IPS-20b (cell line): ENCODE measurements at regions not wholly inside any gene's neighbourhood (a gene's known extent, or its start where the extent isn't known, plus 50 kb on each side); places are given as distances from the start of the nearest gene placed in this dataset.

ENCODE experiments used
- H3K27ac ChIP-seq: one replicate; pipeline ENCODE4 v1.5.1; 2013; ENCODE audit warnings: low read length
- H3K27me3 ChIP-seq: 2 replicates; pipeline ENCODE4 v1.6.1; 2013; ENCODE audit warnings: mild to moderate bottlenecking, low read length, inconsistent platforms; ENCODE audit not compliant: insufficient read depth
- H3K36me3 ChIP-seq: 2 replicates; pipeline ENCODE4 v1.6.1; 2013; ENCODE audit warnings: low read depth, mild to moderate bottlenecking, inconsistent platforms, low read length, moderate library complexity; ENCODE audit not compliant: insufficient read depth
- H3K4me1 ChIP-seq: 2 replicates; pipeline ENCODE4 v1.6.1; 2013; ENCODE audit warnings: mild to moderate bottlenecking, control low read depth, inconsistent platforms, low read length, moderate library complexity; ENCODE audit not compliant: insufficient read depth
- H3K4me3 ChIP-seq: 2 replicates; pipeline ENCODE4 v1.5.1; 2013; ENCODE audit warnings: mild to moderate bottlenecking, low read length, inconsistent platforms
- H3K9ac ChIP-seq: 2 replicates; pipeline ENCODE4 v1.6.1; 2013; ENCODE audit warnings: low read depth, mild to moderate bottlenecking, inconsistent platforms, low read length, moderate library complexity
- H3K9me3 ChIP-seq: 2 replicates; pipeline ENCODE4 v1.6.1; 2013; ENCODE audit warnings: mild to moderate bottlenecking, low read depth, low read length, inconsistent platforms; ENCODE audit not compliant: insufficient read depth

- H3K9me3 ChIP-seq, result peaks cover 7% of the 10 kb centered on the region; the same call in 1 of the 2 replicates
Measured at GRCh38 chr15:29913528-29914135, 91.4 kb upstream of the TJP1 start.

DNA sequence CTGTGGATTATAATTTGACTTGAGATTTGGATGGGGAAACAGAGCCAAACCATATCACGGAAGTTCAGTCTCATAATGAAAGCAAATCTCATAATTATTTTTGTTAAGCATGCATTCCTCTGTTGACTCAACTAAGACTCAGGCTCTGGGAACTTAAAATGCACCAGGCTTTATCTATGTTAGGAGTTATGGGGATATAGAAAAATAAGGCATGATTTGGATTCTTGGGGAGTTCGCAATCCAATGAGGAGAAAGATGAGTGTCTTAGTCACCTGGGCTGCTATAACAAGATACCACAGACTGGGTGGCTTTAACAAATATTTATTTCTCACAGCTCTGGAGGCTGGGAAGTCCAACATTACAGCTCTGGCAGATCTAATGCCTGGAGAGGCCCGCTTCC, 89.4 kb upstream of the TJP1 start:
- Histone ChIP-seq H3K27ac (no peak overlapping the region), H3K36me3 (no peaks in the 10 kb centered on the region)

More at GRCh38 chr15:29913528-29914135, 91.4 kb upstream of the TJP1 start:
- H3K36me3 ChIP-seq, result no peaks in the 10 kb centered on the region
- H3K27me3 ChIP-seq, result no peaks in the 10 kb centered on the region
- H3K4me1 ChIP-seq, result peaks cover 19% of the 10 kb centered on the region; the same call in 1 of the 2 replicates
- no peak overlapping the region for H3K9ac ChIP-seq
- no peak overlapping the region for H3K27ac ChIP-seq
- H3K4me3 ChIP-seq, result no peak overlapping the region

DNA sequence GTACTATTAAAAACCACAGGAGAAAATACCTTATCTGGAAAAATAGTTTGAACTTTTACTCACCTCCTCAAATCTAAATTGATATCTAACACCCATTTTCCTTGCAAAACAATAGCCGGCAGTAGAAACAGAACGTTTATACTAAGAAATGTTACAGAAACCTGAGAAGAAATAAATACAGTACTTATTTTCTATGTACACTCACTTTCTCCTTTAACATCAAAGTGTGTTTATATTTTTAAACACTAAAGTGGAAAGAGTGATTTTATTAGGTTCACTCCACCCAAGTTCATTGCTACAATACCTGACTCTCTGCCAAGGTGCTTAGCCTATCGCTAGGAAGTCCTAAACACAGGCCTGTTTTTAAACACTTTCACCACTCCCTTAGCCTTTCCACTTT, 87.8 kb upstream of the TJP1 start:
- peaks cover 7% of the 10 kb centered on the region; the same call in 1 of the 2 replicates for H3K9me3 ChIP-seq
- no peak overlapping the region for H3K4me3 ChIP-seq
- no peaks in the 10 kb centered on the region for H3K36me3 ChIP-seq
- no peak overlapping the region for H3K9ac ChIP-seq
- no peaks in the 10 kb centered on the region for H3K27me3 ChIP-seq
- H3K4me1 ChIP-seq, result peaks cover 25% of the 10 kb centered on the region; the same call in 1 of the 2 replicates
- H3K27ac ChIP-seq, result no peak overlapping the region

More for the DNA sequence above, 89.4 kb upstream of the TJP1 start:
- Histone ChIP-seq H3K9me3 (peaks cover 7% of the 10 kb centered on the region; the same call in 1 of the 2 replicates), H3K4me3 (no peak overlapping the region), H3K4me1 (peaks cover 19% of the 10 kb centered on the region; the same call in 1 of the 2 replicates), H3K27me3 (no peaks in the 10 kb centered on the region), H3K9ac (no peak overlapping the region)

GRCh38 chr15:29904757-29905417, 82.6 kb upstream of the TJP1 start:
- no peak overlapping the region for H3K4me3 ChIP-seq
- no peaks in the 10 kb centered on the region for H3K27me3 ChIP-seq
- H3K36me3 ChIP-seq, result no peaks in the 10 kb centered on the region

DNA sequence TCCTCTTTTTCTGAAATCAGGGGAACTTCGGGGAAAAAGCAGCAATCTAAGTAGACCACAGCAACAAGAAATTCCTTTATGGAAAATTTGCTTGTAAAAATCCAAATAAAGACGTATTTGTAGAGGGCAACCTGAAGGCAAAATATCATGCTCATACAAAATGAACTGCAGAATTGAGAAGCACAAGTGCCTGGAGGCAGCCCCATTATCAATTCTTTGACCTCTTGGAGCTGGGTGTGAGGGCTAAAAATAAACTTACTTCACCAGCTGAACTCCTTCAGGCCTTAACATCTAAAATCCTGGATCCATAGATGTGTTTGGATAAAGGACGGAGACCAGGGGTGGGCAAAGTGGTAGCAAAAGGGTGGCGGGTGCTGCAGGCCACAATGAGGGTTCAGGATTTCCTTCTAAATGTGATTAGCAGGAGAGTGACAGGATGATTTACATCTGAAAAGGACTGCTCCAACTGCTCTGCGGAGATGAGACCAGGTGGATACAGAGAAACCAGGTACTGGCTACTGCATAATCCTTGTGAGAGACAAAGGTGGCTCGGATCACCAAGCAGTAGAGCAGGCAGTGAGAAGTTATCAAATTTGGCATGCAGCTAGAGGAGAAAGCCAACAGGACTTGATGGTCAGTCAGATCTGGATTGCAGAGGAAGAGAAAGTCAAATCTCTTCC, 81.7 kb upstream of the TJP1 start:
- Histone ChIP-seq H3K27me3 (no peaks in the 10 kb centered on the region), H3K36me3 (no peaks in the 10 kb centered on the region), H3K9ac (peak overlapping the region; percentile 25; the same call in 1 of the 2 replicates), H3K9me3 (no peaks in the 10 kb centered on the region), H3K4me3 (no peak overlapping the region), H3K27ac (peak overlapping the region; percentile 9), H3K4me1 (peaks cover 20% of the 10 kb centered on the region)

More at GRCh38 chr15:29904757-29905417, 82.6 kb upstream of the TJP1 start:
- Histone ChIP-seq H3K4me1 (peaks cover 20% of the 10 kb centered on the region), H3K9me3 (no peaks in the 10 kb centered on the region), H3K9ac (peak overlapping the region; percentile 4; the same call in 1 of the 2 replicates), H3K27ac (no peak overlapping the region)

DNA sequence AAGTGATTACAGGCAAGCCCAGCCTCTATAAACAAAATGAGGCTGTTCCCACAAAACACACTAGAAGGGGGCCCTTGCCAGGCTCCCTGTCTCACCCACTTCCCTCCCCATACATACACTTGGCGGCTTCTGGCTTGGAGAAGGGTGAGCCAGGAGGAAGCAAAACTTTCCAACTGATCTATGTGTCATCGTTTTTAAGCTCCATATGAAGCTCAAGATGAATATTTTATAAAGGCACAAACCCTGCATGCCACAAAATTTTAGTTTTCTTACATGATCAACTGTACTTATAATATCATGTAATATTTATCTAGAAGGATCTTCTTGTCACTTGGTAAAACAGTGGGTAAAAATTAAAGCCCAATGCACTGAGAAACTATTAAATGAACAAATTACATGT, 80.8 kb upstream of the TJP1 start:
- Histone ChIP-seq H3K4me1 (peaks cover 20% of the 10 kb centered on the region), H3K4me3 (no peak overlapping the region), H3K9me3 (no peaks in the 10 kb centered on the region), H3K36me3 (no peaks in the 10 kb centered on the region), H3K27ac (no peak overlapping the region), H3K27me3 (no peaks in the 10 kb centered on the region), H3K9ac (no peak overlapping the region)

- Histone ChIP-seq H3K9me3 (peaks cover 11% of the 10 kb centered on the region), H3K27ac (no peak overlapping the region), H3K36me3 (no peaks in the 10 kb centered on the region), H3K9ac (no peak overlapping the region), H3K4me3 (no peak overlapping the region), H3K27me3 (no peaks in the 10 kb centered on the region), H3K4me1 (peaks cover 19% of the 10 kb centered on the region)
Measured at GRCh38 chr15:29900237-29901189, 78.2 kb upstream of the TJP1 start.

DNA sequence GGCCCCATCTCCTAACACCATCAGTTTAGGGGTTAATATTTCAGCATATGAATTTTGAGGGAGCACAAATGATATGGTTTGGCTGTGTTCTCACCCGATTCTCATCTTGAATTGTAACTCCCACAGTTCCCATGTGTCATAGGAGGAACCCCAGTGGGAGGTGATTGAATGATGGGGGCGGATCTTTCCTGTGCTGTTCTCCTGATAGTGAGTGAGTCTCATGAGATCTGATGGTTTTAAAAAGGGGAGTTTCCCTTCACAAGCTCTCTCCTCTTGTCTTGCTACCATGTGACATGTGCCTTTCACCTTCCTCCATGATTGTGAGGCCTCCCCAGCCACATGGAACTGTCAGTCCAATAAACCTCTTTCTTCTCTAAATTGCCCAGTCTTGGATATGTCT, 73.8 kb upstream of the TJP1 start:
- no peaks in the 10 kb centered on the region for H3K4me1 ChIP-seq
- peaks cover 11% of the 10 kb centered on the region for H3K9me3 ChIP-seq
- H3K27ac ChIP-seq, result no peak overlapping the region
- H3K4me3 ChIP-seq, result no peak overlapping the region
- H3K36me3 ChIP-seq, result no peaks in the 10 kb centered on the region
- H3K27me3 ChIP-seq, result no peaks in the 10 kb centered on the region
- no peak overlapping the region for H3K9ac ChIP-seq

GRCh38 chr15:29891096-29891457, 68.8 kb upstream of the TJP1 start:
- Histone ChIP-seq H3K4me3 (no peak overlapping the region), H3K36me3 (no peaks in the 10 kb centered on the region), H3K4me1 (peaks cover 24% of the 10 kb centered on the region), H3K9me3 (no peaks in the 10 kb centered on the region), H3K27me3 (no peaks in the 10 kb centered on the region), H3K27ac (no peak overlapping the region), H3K9ac (no peak overlapping the region)

DNA sequence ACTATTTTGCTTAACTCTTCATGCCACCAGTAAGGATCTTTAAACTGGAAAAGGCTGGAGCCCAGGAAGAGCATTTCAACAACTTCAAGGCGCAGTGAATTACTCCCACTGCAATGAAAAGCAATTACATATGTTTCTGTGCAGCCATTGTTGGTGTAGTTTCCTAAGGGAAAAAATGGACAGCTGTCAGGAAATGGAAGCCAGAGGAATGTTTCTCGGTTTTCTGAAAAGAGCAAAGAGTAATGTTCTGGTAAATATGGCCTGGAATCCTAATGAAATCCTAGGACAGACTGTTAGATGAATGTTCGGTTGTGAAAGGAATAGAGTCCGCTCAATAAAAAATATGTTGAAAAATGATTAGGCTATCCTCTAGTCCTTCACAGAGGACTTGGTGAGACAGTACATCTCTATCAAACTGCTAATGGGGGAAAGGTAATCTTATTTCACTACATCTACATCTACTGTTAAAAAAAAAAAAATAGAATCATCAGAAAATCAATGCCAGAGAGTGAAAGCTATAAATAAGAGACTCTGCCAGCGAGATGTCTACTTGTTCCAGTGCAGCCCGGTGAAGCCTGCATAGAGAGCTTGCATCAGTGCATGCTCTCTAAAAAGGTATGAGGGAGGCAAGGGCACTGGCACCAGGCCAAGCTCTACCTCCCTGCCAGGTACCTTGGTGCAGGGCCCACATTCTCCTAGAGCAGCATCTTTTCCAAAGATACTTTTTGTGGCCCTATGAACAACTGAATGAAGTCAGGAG, 68.2 kb upstream of the TJP1 start:
- Histone ChIP-seq H3K4me3 (peak overlapping the region; percentile 15; the same call in 1 of the 2 replicates), H3K9me3 (no peaks in the 10 kb centered on the region), H3K27ac (peak overlapping the region; percentile 2), H3K9ac (no peak overlapping the region; the same call in 1 of the 2 replicates), H3K27me3 (no peaks in the 10 kb centered on the region), H3K4me1 (peaks cover 24% of the 10 kb centered on the region), H3K36me3 (no peaks in the 10 kb centered on the region)
